ENCODE measurements at regions not wholly inside any gene's neighbourhood (a gene's known extent, or its start where the extent isn't known, plus 50 kb on each side); places are given as distances from the start of the nearest gene placed in this dataset.

- no peak for TF ChIP-seq CTCF (IDR thresholded peaks at IDR 0.05; ENCODE audit: poor library complexity)
- no peak for TF ChIP-seq EZH2phosphoT487 (IDR thresholded peaks at IDR 0.05; ENCODE audit: low read depth, severe bottlenecking, unreplicated experiment)
- TF ChIP-seq EZH2 (IDR thresholded peaks at IDR 0.05; ENCODE audit: borderline replicate concordance), result no peak
Observed at GRCh38 chr4:108219998-108220397, 51.3 kb upstream of the LEF1 start.
